A673 (cell line): ENCODE measurements at regions not wholly inside any gene's neighbourhood (a gene's known extent, or its start where the extent isn't known, plus 50 kb on each side); places are given as distances from the start of the nearest gene placed in this dataset.

Experiments used
- BruUV-seq: library from RNA; stranded (reverse); fragments of 400-500 nt; replicated peaks from 2 replicates; lab custom pipeline; 2021; lab: Mats Ljungman, UMichigan
- CTCF ChIA-PET: fragments of 300-600 bp; sonication (Branson Sonifier 250); formaldehyde crosslinking; loops from one replicate; lab custom pipeline; 2022; ENCODE audit warnings: antibody characterized with exemption; lab: Charles Lee
- POLR2A ChIA-PET: fragments of 300-600 bp; sonication (Branson Sonifier 250); formaldehyde crosslinking; loops from one replicate; lab custom pipeline; 2022; ENCODE audit warnings: antibody characterized with exemption; ENCODE audit not compliant: low non-redundant PET; lab: Charles Lee
- DNase-seq: peaks from one replicate; pipeline ENCODE4 v3.0.0-alpha.2; 2015; ENCODE audit warnings: low spot score
- H3K27ac ChIP-seq: fragments of 200-600 bp; sonication (generic); 2 replicates; pipeline ENCODE4 v1.5.1; 2016; ENCODE audit warnings: mixed run types, low read depth, mild to moderate bottlenecking, mixed read lengths, antibody characterized with exemption, low read length; ENCODE audit not compliant: poor library complexity, severe bottlenecking
- H3K27me3 ChIP-seq: fragments of 200-600 bp; sonication (generic); replicated peaks from 2 replicates; pipeline ENCODE4 v1.6.1; 2017; ENCODE audit warnings: mixed run types, low read depth, mild to moderate bottlenecking, mixed read lengths, antibody characterized with exemption, low read length; ENCODE audit not compliant: insufficient read depth, poor library complexity
- H3K36me3 ChIP-seq: fragments of 200-600 bp; sonication (generic); 2 replicates; pipeline ENCODE4 v1.6.1; 2016; ENCODE audit warnings: mixed run types, mild to moderate bottlenecking, mixed read lengths, antibody characterized with exemption, low read length; ENCODE audit not compliant: insufficient read depth, poor library complexity, severe bottlenecking
- H3K4me1 ChIP-seq: fragments of 200-600 bp; sonication (generic); 2 replicates; pipeline ENCODE4 v1.6.1; 2017; ENCODE audit warnings: mixed run types, mild to moderate bottlenecking, mixed read lengths, antibody characterized with exemption, low read length; ENCODE audit not compliant: insufficient read depth, poor library complexity, severe bottlenecking
- H3K4me3 ChIP-seq: fragments of 200-600 bp; sonication (generic); 2 replicates; pipeline ENCODE4 v1.5.1; 2016; ENCODE audit warnings: low read depth, mixed run types, mild to moderate bottlenecking, mixed read lengths, low read length; ENCODE audit not compliant: poor library complexity, severe bottlenecking
- H3K9me3 ChIP-seq: fragments of 200-600 bp; sonication (generic); 2 replicates; pipeline ENCODE4 v1.6.1; 2016; ENCODE audit warnings: mixed run types, low read depth, mild to moderate bottlenecking, mixed read lengths, antibody characterized with exemption, low read length; ENCODE audit not compliant: poor library complexity, severe bottlenecking
- EZH2 ChIP-seq: fragments of 200-600 bp; sonication (generic); IDR thresholded peaks from 2 replicates; pipeline ENCODE4 v1.6.1; 2017; ENCODE audit warnings: borderline replicate concordance, low read depth, mild to moderate bottlenecking, mixed read lengths, antibody characterized with exemption, low read length; ENCODE audit not compliant: poor library complexity, severe bottlenecking
- intact Hi-C: fragments of 100-400 bp; cut with micrococcal nuclease; formaldehyde crosslinking; loops from one replicate; pipeline ENCODE4 v1.10.0; 2022; ENCODE audit not compliant: unreplicated experiment
- TF ChIP-seq, protein P1 (sequence below): fragments of 300-800, 200-600 bp; sonication (generic); conservative IDR thresholded peaks from 2 replicates; pipeline ENCODE4 v1.5.1; 2017; ENCODE audit warnings: low read depth, mild to moderate bottlenecking, antibody characterized with exemption, low read length, moderate library complexity, mixed read lengths

DNA sequence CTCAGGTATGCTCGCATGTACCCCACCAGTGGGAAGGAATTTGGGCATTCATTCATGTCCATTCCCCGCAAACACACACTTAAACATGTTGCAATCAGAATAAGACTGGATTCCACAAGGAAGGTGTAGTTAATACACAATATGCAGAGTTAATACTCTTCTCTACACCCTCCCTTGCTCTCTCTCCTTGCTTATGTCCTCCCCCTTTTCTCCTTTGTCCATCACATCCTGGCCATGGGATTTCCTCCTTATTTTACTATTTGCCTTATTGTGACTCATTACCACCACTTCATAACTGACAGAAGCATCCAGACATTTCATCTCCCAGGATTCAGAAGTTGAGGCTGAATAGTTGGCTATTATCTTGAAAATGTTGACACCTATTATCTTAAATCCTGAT lies 473.8 kb upstream of the SPHKAP start:
- ChIA-PET CTCF (no interaction called here), POLR2A (no interaction called here)
- no peaks in the 10 kb centered on the region for H3K27me3 ChIP-seq
- H3K4me3 ChIP-seq: no peak overlapping the region
- no peak overlapping the region for H3K27ac ChIP-seq
- DNase-seq: no peak
- H3K4me1 ChIP-seq: peaks cover 19% of the 10 kb centered on the region
- H3K36me3 ChIP-seq: no peaks in the 10 kb centered on the region
- H3K9me3 ChIP-seq: no peaks in the 10 kb centered on the region
- TF ChIP-seq, protein P1, sequence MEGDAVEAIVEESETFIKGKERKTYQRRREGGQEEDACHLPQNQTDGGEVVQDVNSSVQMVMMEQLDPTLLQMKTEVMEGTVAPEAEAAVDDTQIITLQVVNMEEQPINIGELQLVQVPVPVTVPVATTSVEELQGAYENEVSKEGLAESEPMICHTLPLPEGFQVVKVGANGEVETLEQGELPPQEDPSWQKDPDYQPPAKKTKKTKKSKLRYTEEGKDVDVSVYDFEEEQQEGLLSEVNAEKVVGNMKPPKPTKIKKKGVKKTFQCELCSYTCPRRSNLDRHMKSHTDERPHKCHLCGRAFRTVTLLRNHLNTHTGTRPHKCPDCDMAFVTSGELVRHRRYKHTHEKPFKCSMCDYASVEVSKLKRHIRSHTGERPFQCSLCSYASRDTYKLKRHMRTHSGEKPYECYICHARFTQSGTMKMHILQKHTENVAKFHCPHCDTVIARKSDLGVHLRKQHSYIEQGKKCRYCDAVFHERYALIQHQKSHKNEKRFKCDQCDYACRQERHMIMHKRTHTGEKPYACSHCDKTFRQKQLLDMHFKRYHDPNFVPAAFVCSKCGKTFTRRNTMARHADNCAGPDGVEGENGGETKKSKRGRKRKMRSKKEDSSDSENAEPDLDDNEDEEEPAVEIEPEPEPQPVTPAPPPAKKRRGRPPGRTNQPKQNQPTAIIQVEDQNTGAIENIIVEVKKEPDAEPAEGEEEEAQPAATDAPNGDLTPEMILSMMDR: no peak
- no peak for TF ChIP-seq EZH2
- no TSS peak for BruUV-seq
- intact Hi-C loops: no loop called here

DNA sequence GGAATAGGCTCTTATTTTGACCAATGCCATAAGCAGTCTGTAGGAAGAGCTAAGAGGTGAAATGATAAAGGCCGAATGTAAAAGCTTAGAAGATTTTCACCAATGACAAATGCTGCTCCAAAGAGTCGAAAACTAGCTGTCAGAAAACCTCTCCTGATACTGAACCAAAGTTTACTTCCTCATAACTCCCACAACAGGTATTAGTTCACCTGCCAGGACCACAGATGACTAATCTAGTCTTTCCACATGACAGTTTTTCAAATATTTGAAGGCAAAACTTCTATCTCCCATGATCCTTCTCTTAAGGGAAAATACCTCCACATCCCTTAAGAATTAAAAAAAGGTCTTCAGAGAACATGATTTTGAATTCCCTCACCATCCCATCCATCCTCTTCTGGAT lies 473.2 kb upstream of the SPHKAP start:
- POLR2A ChIA-PET: no interaction called here
- no peak for DNase-seq
- TF ChIP-seq, protein P1: no peak
- TF ChIP-seq EZH2: no peak
- BruUV-seq: no TSS peak
- Histone ChIP-seq H3K27me3 (no peaks in the 10 kb centered on the region), H3K27ac (no peak overlapping the region), H3K4me1 (peaks cover 19% of the 10 kb centered on the region), H3K36me3 (no peaks in the 10 kb centered on the region), H3K4me3 (no peak overlapping the region), H3K9me3 (no peaks in the 10 kb centered on the region)
- intact Hi-C loops: no loop called here
- CTCF ChIA-PET: no interaction called here

DNA sequence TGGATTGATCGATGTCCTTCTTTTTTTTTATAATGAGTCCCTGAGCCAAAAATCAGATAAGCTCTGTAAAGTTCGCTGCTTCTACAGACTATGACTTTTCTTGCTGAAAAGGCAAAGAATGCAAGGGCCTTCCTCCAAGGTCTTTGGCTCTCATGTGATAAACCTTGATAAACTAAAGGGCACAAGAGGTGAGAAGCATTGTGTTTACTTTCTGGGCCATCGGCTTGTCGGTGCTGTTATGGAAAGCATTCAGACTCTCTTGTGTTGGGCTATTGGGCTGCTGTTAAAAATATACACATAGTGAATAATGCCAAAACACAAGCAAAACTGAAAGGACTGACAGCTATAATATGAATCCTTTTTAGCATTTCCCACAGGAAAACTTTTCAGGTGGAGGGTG lies 472.4 kb upstream of the SPHKAP start:
- TF ChIP-seq, protein P1: no peak
- no peak for TF ChIP-seq EZH2
- Histone ChIP-seq H3K4me3 (no peak overlapping the region), H3K36me3 (no peaks in the 10 kb centered on the region), H3K27ac (no peak overlapping the region), H3K27me3 (no peaks in the 10 kb centered on the region), H3K9me3 (no peaks in the 10 kb centered on the region), H3K4me1 (peaks cover 19% of the 10 kb centered on the region)
- POLR2A ChIA-PET: interaction anchor here (0.6 kb wide), 1 partner anchor 177 kb away, joined by 4 read pairs; no protein-coding TSS in a partner anchor
- DNase-seq: no peak
- CTCF ChIA-PET: no interaction called here
- intact Hi-C loops: no loop called here
- BruUV-seq: no TSS peak
